ENCODE measurements at regions not wholly inside any gene's neighbourhood (a gene's known extent, or its start where the extent isn't known, plus 50 kb on each side); places are given as distances from the start of the nearest gene placed in this dataset.

GRCh38 chr20:4304601-4305000 lies 55.5 kb upstream of the ADRA1D start:
- no peaks in the 10 kb centered on the region for H3K9me3 ChIP-seq
- no peak overlapping the region for H3K27ac ChIP-seq
- H3K4me1 ChIP-seq: no peaks in the 10 kb centered on the region
- TF ChIP-seq CTCF (IDR thresholded peaks at IDR 0.05): no peak
- no peak for TF ChIP-seq POLR2A (IDR thresholded peaks at IDR 0.05)
- ATAC-seq: no peak
- WGBS, 2 donors: 84 to 86% methylated on average over 5 of the region's 5 CpGs
- H3K36me3 ChIP-seq (replicated peaks in 1 of 2; ENCODE audit: insufficient read depth in 1 of 2, low read depth in 2 of 2): no peaks in the 10 kb centered on the region
- DNase-seq: no peak
- intact Hi-C loops (cut with DNase I): no loop called here
- no peak overlapping the region for H3K4me3 ChIP-seq
- H3K27me3 ChIP-seq: no peaks in the 10 kb centered on the region

GRCh38 chr20:4303136-4303535 lies 54.0 kb upstream of the ADRA1D start:
- intact Hi-C loops (cut with DNase I): no loop called here
- 65% methylated on average over 7 of the region's 7 CpGs for WGBS, 2 donors
- DNase-seq: no peak
- Histone ChIP-seq H3K27ac (no peak overlapping the region), H3K36me3 (replicated peaks in 1 of 2; ENCODE audit: insufficient read depth in 1 of 2, low read depth in 2 of 2) (no peaks in the 10 kb centered on the region), H3K9me3 (no peaks in the 10 kb centered on the region), H3K27me3 (no peaks in the 10 kb centered on the region), H3K4me3 (no peak overlapping the region), H3K4me1 (no peaks in the 10 kb centered on the region)
- no peak for TF ChIP-seq CTCF (IDR thresholded peaks at IDR 0.05)
- no peak for ATAC-seq

GRCh38 chr20:4300921-4301320 lies 51.8 kb upstream of the ADRA1D start:
- Histone ChIP-seq H3K27me3 (no peaks in the 10 kb centered on the region), H3K27ac (no peak overlapping the region), H3K4me3 (no peak overlapping the region), H3K36me3 (replicated peaks in 1 of 2; ENCODE audit: insufficient read depth in 1 of 2, low read depth in 2 of 2) (no peaks in the 10 kb centered on the region), H3K4me1 (no peaks in the 10 kb centered on the region), H3K9me3 (no peaks in the 10 kb centered on the region)
- intact Hi-C loops (cut with DNase I): no loop called here
- DNase-seq (no peak), ATAC-seq (no peak)
- no peak for TF ChIP-seq POLR2A (IDR thresholded peaks at IDR 0.05)
- no peak for TF ChIP-seq CTCF (IDR thresholded peaks at IDR 0.05)
- 60% methylated on average over 1 of the region's 1 CpG; no CpG with 5 or more reads in 1 of the 2 donors for WGBS, 2 donors

GRCh38 chr20:4300401-4300800 lies 51.3 kb upstream of the ADRA1D start:
- DNase-seq (no peak), ATAC-seq (no peak)
- TF ChIP-seq CTCF (IDR thresholded peaks at IDR 0.05) (no peak), POLR2A (IDR thresholded peaks at IDR 0.05) (no peak)
- H3K4me3 ChIP-seq: no peak overlapping the region
- no peaks in the 10 kb centered on the region for H3K9me3 ChIP-seq
- H3K27ac ChIP-seq: no peak overlapping the region
- no peaks in the 10 kb centered on the region for H3K4me1 ChIP-seq
- no peaks in the 10 kb centered on the region for H3K36me3 ChIP-seq (replicated peaks in 1 of 2; ENCODE audit: insufficient read depth in 1 of 2, low read depth in 2 of 2)
- intact Hi-C loops (cut with DNase I): no loop called here
- H3K27me3 ChIP-seq: no peaks in the 10 kb centered on the region
- 84 to 96% methylated on average over 2 of the region's 2 CpGs for WGBS, 2 donors

GRCh38 chr20:4299773-4300172 lies 50.7 kb upstream of the ADRA1D start:
- Histone ChIP-seq H3K4me1 (no peaks in the 10 kb centered on the region), H3K27ac (no peak overlapping the region), H3K27me3 (no peaks in the 10 kb centered on the region), H3K36me3 (replicated peaks in 1 of 2; ENCODE audit: insufficient read depth in 1 of 2, low read depth in 2 of 2) (no peaks in the 10 kb centered on the region), H3K9me3 (no peaks in the 10 kb centered on the region), H3K4me3 (no peak overlapping the region)
- DNase-seq (no peak), ATAC-seq (no peak)
- intact Hi-C loops (cut with DNase I): no loop called here
- 47 to 52% methylated on average over 2 of the region's 2 CpGs for WGBS, 2 donors
- no peak for TF ChIP-seq POLR2A (IDR thresholded peaks at IDR 0.05)
- TF ChIP-seq CTCF (IDR thresholded peaks at IDR 0.05): no peak
